ENCODE measurements at regions not wholly inside any gene's neighbourhood (a gene's known extent, or its start where the extent isn't known, plus 50 kb on each side); places are given as distances from the start of the nearest gene placed in this dataset.
"Not testable (repeated sequence)": the region's sequence is repeated elsewhere in the genome, so short reads cannot be mapped to it uniquely, and the experiment has no call there.

DNA sequence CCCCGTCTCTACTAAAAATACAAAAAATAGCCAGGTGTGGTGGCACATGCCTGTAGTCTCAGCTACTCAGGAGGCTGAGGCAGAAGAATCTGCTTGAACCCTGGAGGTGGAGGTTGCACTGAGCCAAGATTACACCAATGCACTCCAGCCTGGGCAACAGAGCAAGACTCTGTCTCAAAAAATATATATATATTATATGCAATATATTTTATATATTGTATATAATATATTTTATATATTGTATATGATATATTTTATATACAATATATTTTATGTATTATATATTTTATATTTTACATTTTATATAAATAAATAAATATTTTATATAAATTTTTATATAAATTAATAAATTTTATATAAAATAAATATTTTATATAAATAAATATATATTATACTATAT is 140.2 kb upstream of the ATP11B start:
- DNase-seq: not testable (repeated sequence)

DNA sequence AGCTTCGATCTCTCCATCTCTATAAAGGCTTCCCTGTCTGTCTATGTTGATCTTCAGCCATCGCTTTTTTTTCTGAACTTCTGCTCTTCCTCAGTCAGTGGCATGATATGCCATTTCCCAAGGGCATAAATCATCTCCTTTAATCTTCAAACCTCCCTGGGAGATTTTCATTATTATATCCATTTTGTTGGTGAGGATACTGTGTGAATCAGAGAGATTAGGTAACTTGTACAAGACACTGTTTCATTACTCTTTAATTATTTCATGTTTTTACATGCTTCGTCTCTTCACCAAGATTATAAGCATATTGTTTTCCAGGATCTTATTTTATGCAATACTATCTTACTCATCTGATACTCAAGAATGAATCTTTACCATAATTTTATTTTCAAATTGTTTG is 124.8 kb upstream of the ATP11B start:
- no peak for DNase-seq

DNA sequence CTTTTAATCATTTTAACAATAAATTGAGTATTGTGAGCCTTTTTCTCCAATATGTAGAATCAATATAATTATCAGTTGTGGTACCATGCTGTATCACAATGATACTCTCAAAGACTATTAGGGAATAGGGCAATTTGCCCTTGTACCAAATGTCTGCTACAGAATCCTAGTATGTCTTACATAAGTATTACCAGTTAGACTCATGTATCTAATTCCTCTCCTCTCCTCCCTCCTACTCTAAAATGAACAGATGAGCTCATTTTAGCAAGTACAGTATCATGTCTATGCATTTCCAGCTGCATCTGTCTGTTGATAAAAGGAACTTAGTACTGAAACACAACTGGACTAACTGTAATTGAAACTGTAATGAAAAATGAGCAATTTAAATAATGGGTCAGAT is 124.3 kb upstream of the ATP11B start:
- DNase-seq: no peak

DNA sequence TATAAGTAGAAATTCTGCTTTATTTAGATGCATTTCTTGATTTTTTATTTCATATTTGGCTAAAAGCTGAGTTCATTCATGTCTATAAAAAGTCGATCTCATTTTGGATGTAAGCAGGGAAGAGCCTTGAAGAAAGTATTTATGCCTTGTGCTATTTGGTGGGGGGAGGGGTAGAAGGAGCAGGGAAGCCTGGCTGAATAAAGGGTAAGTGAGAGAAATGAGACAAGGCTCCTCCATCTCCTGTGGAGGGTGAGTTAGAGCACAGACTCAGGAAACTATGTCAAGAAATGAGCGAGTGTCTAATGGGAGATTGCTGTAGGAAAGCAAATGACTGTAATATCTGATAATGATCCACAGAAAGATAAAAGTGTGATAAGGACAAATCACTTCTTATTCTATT is 121.8 kb upstream of the ATP11B start:
- DNase-seq: no peak

- no peak for DNase-seq
Measured at GRCh38 chr3:182671942-182672341, 121.4 kb upstream of the ATP11B start.

GRCh38 chr3:182673336-182673735 is 120.0 kb upstream of the ATP11B start:
- DNase-seq: no peak

- DNase-seq: peak; percentile 2
Measured at GRCh38 chr3:182682263-182683241, 110.8 kb upstream of the ATP11B start.

DNA sequence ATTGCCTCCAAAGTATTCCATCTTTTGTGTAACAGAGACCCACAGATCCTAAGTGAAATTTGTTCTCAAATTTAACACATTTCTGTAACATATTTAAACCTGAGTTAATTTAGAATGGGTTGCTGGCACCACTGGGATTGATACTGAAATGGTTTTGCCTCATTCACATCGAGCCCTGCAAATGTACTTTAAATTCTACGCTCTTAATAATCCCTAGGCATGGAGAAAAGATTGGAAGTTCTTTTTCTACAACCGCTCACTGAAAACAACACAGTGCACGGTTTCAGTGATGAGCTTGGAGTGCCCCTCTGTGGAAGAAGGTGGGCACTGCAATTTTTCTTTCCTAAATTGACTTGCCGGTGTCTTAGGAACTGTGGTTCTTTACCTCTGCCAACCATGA is 109.9 kb upstream of the ATP11B start:
- DNase-seq: peak; percentile 29

- no peak for DNase-seq
Measured at GRCh38 chr3:182683858-182684257, 109.4 kb upstream of the ATP11B start.

- DNase-seq: no peak
Measured at GRCh38 chr3:182686033-182686886, 107.0 kb upstream of the ATP11B start.

DNA sequence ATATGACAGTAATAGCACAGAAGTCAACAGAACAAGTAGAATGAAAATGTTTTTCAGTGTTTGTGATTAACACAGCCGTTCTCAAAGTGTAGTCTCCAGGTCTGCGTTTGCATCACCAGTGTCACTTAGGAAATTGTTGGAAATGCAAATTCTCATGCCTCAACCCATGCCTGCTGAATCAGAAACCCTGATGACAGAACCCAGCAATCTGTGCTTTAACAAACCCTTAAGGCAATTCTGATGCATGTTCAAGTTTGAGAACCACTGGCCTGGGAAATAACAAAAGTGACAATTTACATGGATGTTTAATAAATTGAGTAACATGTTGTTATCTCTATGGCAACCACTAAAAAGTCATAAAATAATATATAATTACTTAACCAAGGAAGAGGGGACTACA is 103.1 kb upstream of the ATP11B start:
- DNase-seq: no peak

DNA sequence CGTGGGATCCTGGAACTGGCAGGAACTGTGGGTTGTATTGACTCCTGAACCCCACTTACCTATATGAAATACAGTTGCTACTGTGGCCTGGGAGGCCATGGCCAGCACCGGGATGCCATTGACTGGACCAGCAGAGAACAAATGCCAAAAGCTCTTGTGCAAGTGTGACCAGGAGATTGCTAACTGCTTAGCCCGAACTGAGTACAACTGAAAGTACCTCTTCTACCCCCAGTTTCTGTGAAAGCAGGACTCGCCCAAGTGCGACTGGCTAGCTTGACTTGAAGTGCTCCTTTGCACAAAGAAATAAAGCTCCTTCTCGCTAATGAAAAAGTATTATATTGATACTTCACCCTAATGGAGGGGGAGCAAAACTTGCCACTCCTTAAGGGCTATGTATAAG is 101.3 kb upstream of the ATP11B start:
- DNase-seq: no peak

DNA sequence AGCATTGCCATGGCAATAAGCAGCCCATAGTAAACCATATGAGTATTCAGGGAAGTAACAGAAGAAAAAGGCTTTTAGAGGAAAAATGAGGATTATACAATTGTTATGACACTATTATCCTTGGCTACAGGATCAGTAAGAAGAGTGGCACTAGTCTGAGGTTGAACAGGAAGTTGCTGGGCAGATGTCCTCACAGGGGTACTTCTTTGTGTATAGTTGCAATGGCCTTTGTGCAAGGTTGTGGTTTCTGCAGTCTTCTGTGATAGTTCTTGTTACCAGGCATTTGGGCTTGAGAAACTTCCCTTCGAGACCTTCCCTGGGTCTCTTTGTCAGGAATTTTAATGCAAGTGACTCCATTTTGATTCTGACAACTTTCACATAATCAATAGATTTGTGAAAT is 100.6 kb upstream of the ATP11B start:
- DNase-seq: no peak

DNA sequence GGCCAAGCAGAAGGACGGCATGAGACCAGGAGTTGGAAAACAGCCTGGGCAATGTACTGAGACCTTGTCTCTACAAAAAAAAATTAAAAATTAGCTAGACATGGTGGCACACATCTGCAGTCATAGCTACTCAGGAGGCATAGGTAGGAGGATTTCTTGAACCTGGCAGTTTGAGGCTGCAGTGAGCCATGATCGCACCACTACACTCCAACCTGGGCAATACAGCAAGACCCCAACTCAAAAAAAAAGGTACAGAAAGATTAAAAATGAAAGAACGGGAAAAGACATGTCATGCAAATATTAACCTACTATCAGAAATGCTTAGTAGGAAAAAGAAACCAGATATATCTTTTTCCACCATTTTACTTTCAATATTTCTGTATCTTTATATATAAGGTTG is 99.6 kb upstream of the ATP11B start:
- DNase-seq: no peak

DNA sequence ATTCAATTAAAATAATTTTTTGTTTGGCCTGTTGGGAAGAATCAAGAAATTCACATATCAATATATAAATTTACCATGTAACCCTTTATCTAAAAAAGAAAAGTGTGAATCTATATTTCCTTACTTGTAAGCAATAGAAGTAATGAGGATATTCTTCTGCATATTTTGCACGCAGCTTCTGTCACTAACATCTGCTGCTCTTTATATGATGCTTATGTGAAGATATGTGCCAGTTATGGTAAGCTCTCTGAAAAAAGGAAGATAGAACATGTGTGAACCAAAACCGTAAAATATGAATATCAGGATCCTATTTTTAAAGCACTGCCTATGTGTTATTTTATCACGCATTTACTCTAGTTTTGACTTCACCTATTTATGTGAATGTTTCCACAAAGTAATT is 96.4 kb upstream of the ATP11B start:
- DNase-seq: no peak

DNA sequence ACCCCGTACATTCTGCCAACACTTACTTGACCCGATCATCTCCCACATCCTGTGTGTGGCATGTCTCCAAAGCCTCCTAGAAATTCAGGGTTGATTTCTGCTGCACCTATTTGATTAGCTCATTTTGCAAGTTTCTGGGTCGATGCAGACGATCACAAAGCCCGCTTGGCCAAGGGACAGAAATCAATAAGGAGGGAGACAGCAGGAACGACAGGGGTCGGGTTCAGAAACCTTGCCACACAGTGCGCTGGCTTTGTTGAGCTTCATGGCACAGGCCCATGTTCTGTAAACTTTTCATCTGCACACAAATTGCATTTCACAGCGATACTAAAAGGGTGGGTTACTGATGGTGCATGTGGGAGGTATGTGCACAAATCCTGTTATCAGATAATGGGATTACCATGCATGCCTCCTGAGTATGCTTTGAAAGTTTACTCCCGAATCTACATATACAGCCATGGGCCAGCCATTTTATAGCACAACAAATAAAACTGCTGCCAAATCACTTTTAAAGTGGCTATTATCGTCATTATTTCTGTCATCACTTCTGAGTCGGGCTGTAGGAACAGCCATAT is 95.9 kb upstream of the ATP11B start:
- DNase-seq: no peak

DNA sequence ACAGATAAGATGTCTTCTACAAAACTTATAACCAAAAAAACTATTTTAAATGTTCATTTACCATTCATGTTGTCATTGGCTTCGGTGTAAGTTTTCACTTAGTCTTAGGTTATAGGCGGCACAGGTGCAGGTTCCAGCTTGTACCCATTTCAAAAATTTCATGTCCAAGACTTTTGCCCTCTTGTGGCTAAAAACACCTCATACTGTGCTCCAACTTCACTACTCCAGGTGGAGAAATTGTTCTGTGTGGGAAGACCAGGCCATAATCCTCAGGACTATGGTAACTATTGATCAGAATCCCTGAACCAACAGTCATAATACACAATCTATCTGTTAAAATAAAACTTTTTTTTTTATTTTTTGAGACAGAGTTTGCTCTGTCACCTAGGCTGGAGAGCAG is 95.2 kb upstream of the ATP11B start:
- DNase-seq: no peak

GRCh38 chr3:182699550-182700170 is 93.6 kb upstream of the ATP11B start:
- no peak for DNase-seq

DNA sequence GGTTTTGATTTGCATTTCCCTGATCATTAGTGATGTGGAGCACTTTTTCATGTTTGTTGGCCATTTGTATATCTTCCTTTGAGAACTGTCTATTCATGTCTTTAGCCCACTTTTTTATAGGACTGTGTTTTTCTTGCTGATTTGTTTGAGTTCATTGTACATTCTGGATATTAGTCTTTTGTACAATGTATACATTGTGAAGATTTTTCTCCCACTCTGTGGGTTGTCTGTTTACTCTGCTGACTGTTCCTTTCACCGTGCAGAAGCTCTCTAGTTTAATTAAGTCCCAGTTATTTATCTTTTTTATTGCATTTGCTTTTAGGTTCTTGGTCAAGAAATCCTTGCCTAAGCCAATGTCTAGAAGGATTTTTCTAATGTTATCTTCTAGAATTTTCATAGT is 91.1 kb upstream of the ATP11B start:
- DNase-seq: no peak

DNA sequence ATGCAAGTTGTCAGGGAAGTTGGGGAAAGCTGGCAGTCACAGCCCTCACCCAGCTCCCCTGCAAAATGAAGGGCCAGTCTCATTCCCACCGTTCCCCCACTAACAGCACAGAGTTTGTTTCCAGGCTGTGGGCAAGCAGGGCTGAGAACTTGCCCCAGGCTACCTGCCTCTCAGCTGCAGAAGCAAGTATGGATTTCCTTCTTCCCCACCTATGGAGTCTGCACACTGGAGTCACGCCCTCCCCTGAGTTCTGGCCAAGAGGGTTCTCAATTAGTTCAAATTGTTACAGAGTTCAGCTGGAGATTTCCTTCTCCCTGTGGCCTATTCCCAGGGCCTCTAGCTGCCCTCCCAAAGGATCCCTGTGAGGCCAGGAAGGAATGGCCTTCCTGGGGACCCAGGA is 90.1 kb upstream of the ATP11B start:
- DNase-seq: no peak

GRCh38 chr3:182704926-182705325 is 88.4 kb upstream of the ATP11B start:
- DNase-seq: no peak

DNA sequence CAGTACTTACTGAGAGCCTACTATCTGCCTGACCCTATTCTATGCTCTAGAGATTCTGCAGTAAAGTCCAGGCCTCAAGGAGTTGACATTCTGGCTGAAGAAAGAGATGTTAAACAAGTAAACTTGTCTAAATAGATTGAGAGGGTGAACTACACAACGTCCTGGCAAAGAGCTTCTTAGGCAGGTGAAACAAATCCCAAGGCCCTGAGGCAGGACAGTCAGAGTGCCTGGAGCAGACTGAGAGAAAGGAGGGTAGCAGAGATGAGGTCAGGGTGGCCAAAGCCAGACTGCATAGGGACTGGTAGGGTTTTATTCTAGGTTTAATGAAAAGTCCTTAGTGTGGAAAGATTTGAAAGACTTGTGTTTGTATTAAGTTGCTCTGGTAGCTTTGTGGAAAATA is 84.5 kb upstream of the ATP11B start:
- no peak for DNase-seq

- DNase-seq: no peak
Measured at GRCh38 chr3:182709306-182709705, 84.0 kb upstream of the ATP11B start.
